ENCODE measurements at regions not wholly inside any gene's neighbourhood (a gene's known extent, or its start where the extent isn't known, plus 50 kb on each side); places are given as distances from the start of the nearest gene placed in this dataset.

- no peak for TF ChIP-seq CTCF (IDR thresholded peaks at IDR 0.05)
- no peak overlapping the region for H3K4me2 ChIP-seq (ENCODE audit: low read length)
- H2AFZ ChIP-seq, result no peak overlapping the region
- H3K79me2 ChIP-seq, result no peaks in the 10 kb centered on the region
- no peaks in the 10 kb centered on the region for H3K9me3 ChIP-seq (ENCODE audit: control insufficient read depth, low read length)
- peaks cover 2% of the 10 kb centered on the region for H3K36me3 ChIP-seq (ENCODE audit: control insufficient read depth, insufficient read depth, low read length)
- no peak overlapping the region for H3K4me3 ChIP-seq (ENCODE audit: low read depth, low read length)
- no peak overlapping the region for H3K9ac ChIP-seq
- H3K4me1 ChIP-seq, result no peaks in the 10 kb centered on the region
- H3K27ac ChIP-seq, result no peak overlapping the region
- H3K27me3 ChIP-seq (ENCODE audit: control insufficient read depth, insufficient read depth, low read length), result no peaks in the 10 kb centered on the region
Measured at GRCh38 chr7:10913457-10913856, 60.2 kb upstream of the PHF14 start.

DNA sequence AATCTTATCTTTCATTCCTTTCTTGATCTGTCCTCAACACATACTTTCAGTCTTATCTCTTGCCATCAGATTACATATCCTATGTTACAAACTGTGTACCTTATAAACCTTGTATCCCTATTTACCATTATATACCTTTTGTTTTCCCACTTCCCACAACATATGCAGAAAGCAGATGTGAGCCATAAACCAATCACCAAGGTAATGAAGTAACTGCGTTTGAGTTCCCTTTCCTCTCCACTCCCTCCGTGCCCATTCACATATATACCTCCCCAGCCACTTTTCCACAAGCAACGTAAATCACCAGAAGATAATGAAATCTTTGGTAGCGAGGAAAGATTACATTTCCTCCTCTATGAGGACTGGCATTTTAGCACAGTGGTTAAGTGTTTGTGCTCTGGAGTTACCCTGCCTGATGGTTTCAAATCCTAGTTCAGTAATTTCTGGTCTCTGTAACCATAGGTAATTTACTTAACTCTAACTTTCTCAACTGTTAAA is 55.5 kb upstream of the PHF14 start:
- TF ChIP-seq CTCF (IDR thresholded peaks at IDR 0.05), result no peak

GRCh38 chr7:10919923-10920322 is 53.7 kb upstream of the PHF14 start:
- no peaks in the 10 kb centered on the region for H3K79me2 ChIP-seq
- no peaks in the 10 kb centered on the region for H3K36me3 ChIP-seq (ENCODE audit: control insufficient read depth, insufficient read depth, low read length)
- no peak overlapping the region for H2AFZ ChIP-seq
- H3K27me3 ChIP-seq (ENCODE audit: control insufficient read depth, insufficient read depth, low read length), result no peaks in the 10 kb centered on the region
- H3K4me3 ChIP-seq (ENCODE audit: low read depth, low read length), result no peak overlapping the region
- H3K4me1 ChIP-seq, result peaks cover 3% of the 10 kb centered on the region
- H3K9me3 ChIP-seq (ENCODE audit: control insufficient read depth, low read length), result no peaks in the 10 kb centered on the region
- H3K27ac ChIP-seq, result no peak overlapping the region
- H3K4me2 ChIP-seq (ENCODE audit: low read length), result no peak overlapping the region
- no peak for TF ChIP-seq CTCF (IDR thresholded peaks at IDR 0.05)
- no peak overlapping the region for H3K9ac ChIP-seq

More for the DNA sequence above, 55.5 kb upstream of the PHF14 start:
- Histone ChIP-seq H3K9me3 (ENCODE audit: control insufficient read depth, low read length) (no peaks in the 10 kb centered on the region), H3K36me3 (ENCODE audit: control insufficient read depth, insufficient read depth, low read length) (no peaks in the 10 kb centered on the region), H3K27ac (no peak overlapping the region), H3K4me2 (ENCODE audit: low read length) (no peak overlapping the region), H3K27me3 (ENCODE audit: control insufficient read depth, insufficient read depth, low read length) (no peaks in the 10 kb centered on the region), H2AFZ (no peak overlapping the region), H3K4me1 (no peaks in the 10 kb centered on the region), H3K79me2 (no peaks in the 10 kb centered on the region), H3K4me3 (ENCODE audit: low read depth, low read length) (no peak overlapping the region), H3K9ac (no peak overlapping the region)

Data from parathyroid adenoma (tissue), 2 donors.